Endothelial cell of umbilical vein (primary cell): ENCODE measurements at regions not wholly inside any gene's neighbourhood (a gene's known extent, or its start where the extent isn't known, plus 50 kb on each side); places are given as distances from the start of the nearest gene placed in this dataset.

Source experiments
- BruUV-seq: library from RNA; stranded (reverse); fragments of 400-500 nt; replicated peaks from 2 replicates; lab custom pipeline; 2021; lab: Mats Ljungman, UMichigan
- CTCF ChIA-PET: fragments of 300-600, 350-600 bp; sonication (Branson Sonifier 250); formaldehyde crosslinking; loops from one replicate; lab custom pipeline; 2021; ENCODE audit warnings: antibody characterized with exemption, inconsistent platforms; lab: Charles Lee
- POLR2A ChIA-PET: fragments of 300-600, 350-600 bp; sonication (Branson Sonifier 250); formaldehyde crosslinking; loops from one replicate; lab custom pipeline; 2021; ENCODE audit warnings: antibody characterized with exemption, inconsistent platforms; lab: Charles Lee
- DNase-seq: peaks from one replicate; pipeline ENCODE4 v3.0.0-alpha.2; 2011; ENCODE audit warnings: low read depth, low spot score
- FAIRE-seq: peaks from 2 replicates; lab custom pipeline; 2011; peaks lifted over from hg19 to GRCh38; lab: Jason Lieb, UNC
- H2AFZ ChIP-seq: 2 replicates; pipeline ENCODE4 v1.6.0; 2012; ENCODE audit warnings: low read depth, low read length, control low read depth, inconsistent platforms
- H3K27ac ChIP-seq: 2 replicates; pipeline ENCODE4 v1.5.1; 2011; ENCODE audit warnings: low read depth, mild to moderate bottlenecking, control low read depth, low read length, moderate library complexity; ENCODE audit not compliant: insufficient read depth
- H3K27me3 ChIP-seq, 2 experiments: 2 replicates each; pipeline versions ENCODE4 v1.6.0 to v1.6.1; 2011; ENCODE audit warnings: low read length in 2 of 2, mixed read lengths in 1 of 2; ENCODE audit not compliant: control insufficient read depth in 2 of 2, insufficient read depth in 2 of 2
- H3K36me3 ChIP-seq, 2 experiments: 2 replicates in 1 of 2; 3 replicates in 1 of 2; pipeline ENCODE4 v1.5.1; 2011; ENCODE audit warnings: low read length in 2 of 2, mild to moderate bottlenecking in 1 of 2, moderate library complexity in 1 of 2; ENCODE audit not compliant: control insufficient read depth in 2 of 2, insufficient read depth in 2 of 2; ENCODE audit errors: extremely low read depth in 1 of 2
- H3K4me1 ChIP-seq: 3 replicates; pipeline ENCODE4 v1.5.1; 2011; ENCODE audit warnings: mild to moderate bottlenecking, low read length; ENCODE audit not compliant: control insufficient read depth, insufficient read depth; ENCODE audit errors: extremely low read depth
- H3K4me2 ChIP-seq: 2 replicates; pipeline ENCODE4 v1.6.1; 2011; ENCODE audit warnings: low read length, control low read depth, mixed read lengths; ENCODE audit not compliant: insufficient read depth
- H3K4me3 ChIP-seq, 3 experiments: fragments of 200-600 bp in 1 of 3; sonication (generic), shearing (Covaris generic) in 1 of 3; replicated peaks in 1 of 3; 2 replicates each; pipeline ENCODE4 v1.5.1; 2011 to 2016; ENCODE audit warnings: control low read depth in 3 of 3, low read length in 3 of 3, mild to moderate bottlenecking in 2 of 3, inconsistent platforms in 1 of 3, low read depth in 1 of 3, moderate library complexity in 1 of 3; ENCODE audit not compliant: insufficient read depth in 1 of 3
- H3K79me2 ChIP-seq: 2 replicates; pipeline ENCODE4 v1.6.0; 2012; ENCODE audit warnings: low read length, inconsistent platforms; ENCODE audit not compliant: control insufficient read depth, insufficient read depth
- H3K9ac ChIP-seq: replicated peaks from 2 replicates; pipeline ENCODE3; 2011; ENCODE audit warnings: low read length, control low read depth; ENCODE audit not compliant: insufficient read depth; ENCODE audit errors: extremely low read depth
- H3K9me1 ChIP-seq: replicated peaks from 3 replicates; pipeline ENCODE4 v1.6.0; 2011; ENCODE audit warnings: mild to moderate bottlenecking, low read length; ENCODE audit not compliant: control insufficient read depth, insufficient read depth; ENCODE audit errors: extremely low read depth
- H3K9me3 ChIP-seq: replicated peaks from 2 replicates; pipeline ENCODE4 v1.5.1; 2012; ENCODE audit warnings: low read length, inconsistent platforms; ENCODE audit not compliant: control insufficient read depth, insufficient read depth
- H4K20me1 ChIP-seq: replicated peaks from 2 replicates; pipeline ENCODE3; 2011; ENCODE audit warnings: mild to moderate bottlenecking, low read length; ENCODE audit not compliant: control insufficient read depth, insufficient read depth; ENCODE audit errors: extremely low read depth
- CTCF ChIP-seq, 2 donors: IDR thresholded peaks; 1 replicate in 1 of 2; 2 replicates in 1 of 2; pipeline ENCODE4 v1.5.1; 2011; ENCODE audit warnings: low read length in 2 of 2, mild to moderate bottlenecking in 2 of 2, moderate library complexity in 2 of 2, control low read depth in 1 of 2, inconsistent platforms in 1 of 2, low read depth in 1 of 2; ENCODE audit not compliant: insufficient read depth in 1 of 2; ENCODE audit errors: extremely low read depth in 1 of 2
- EZH2 ChIP-seq: IDR thresholded peaks from 2 replicates; pipeline ENCODE4 v1.6.1; 2012; ENCODE audit warnings: borderline replicate concordance, low read depth, mild to moderate bottlenecking, moderate library complexity, low read length, inconsistent platforms; ENCODE audit not compliant: severe bottlenecking
- FOS ChIP-seq: IDR thresholded peaks from 2 replicates; pipeline ENCODE4 v1.6.1; 2011; ENCODE audit warnings: mild to moderate bottlenecking, low read length, moderate library complexity, borderline replicate concordance; ENCODE audit not compliant: insufficient read depth
- GATA2 ChIP-seq: IDR thresholded peaks from 2 replicates; pipeline ENCODE4 v1.7.0; 2011; ENCODE audit warnings: low read depth, mild to moderate bottlenecking, moderate library complexity, mixed read lengths, low read length; ENCODE audit not compliant: insufficient read length, insufficient read depth
- JUN ChIP-seq: IDR thresholded peaks from 2 replicates; pipeline ENCODE4 v1.6.1; 2011; ENCODE audit warnings: borderline replicate concordance, low read depth; ENCODE audit not compliant: insufficient read length, insufficient read depth
- MAX ChIP-seq: IDR thresholded peaks from 2 replicates; pipeline ENCODE4 v1.6.1; 2011; ENCODE audit not compliant: insufficient read depth, insufficient read length
- MYC ChIP-seq: IDR thresholded peaks from one replicate; pipeline ENCODE4 v1.6.1; 2011; ENCODE audit warnings: mild to moderate bottlenecking, low read depth, low read length
- POLR2A ChIP-seq: IDR thresholded peaks from 2 replicates; pipeline ENCODE4 v1.6.1; 2012; ENCODE audit warnings: low read depth, mild to moderate bottlenecking, control low read depth, low read length
- POLR2AphosphoS5 ChIP-seq: IDR thresholded peaks from 2 replicates; pipeline ENCODE4 v1.6.1; 2012; ENCODE audit warnings: low read depth, mild to moderate bottlenecking, control low read depth, low read length, moderate library complexity; ENCODE audit not compliant: insufficient read depth
- dilution Hi-C: fragments of 300-500 bp; cut with MboI; formaldehyde crosslinking; loops from one replicate; pipeline ENCODE4 v1.15.0; 2019; ENCODE audit warnings: low sequenced_read_pairs; ENCODE audit not compliant: extremely low pct_ligation_motif_present
- intact Hi-C: fragments of 100-400 bp; cut with micrococcal nuclease; formaldehyde crosslinking; loops from one replicate; pipeline ENCODE4 v1.10.0; 2022

GRCh38 chr18:60059216-60059615 lies 159.4 kb downstream of the PMAIP1 start:
- ChIA-PET POLR2A (no interaction called here), CTCF (no interaction called here)
- DNase-seq (no peak), FAIRE-seq (no peak)
- no peak overlapping the region for H3K4me2 ChIP-seq
- no peaks in the 10 kb centered on the region for H4K20me1 ChIP-seq
- intact Hi-C loops (no loop called here), dilution Hi-C loops (no loop called here)
- no peaks in the 10 kb centered on the region for H3K9me3 ChIP-seq
- TF ChIP-seq CTCF (IDR thresholded peaks at IDR 0.05; ENCODE audit: extremely low read depth in 1 of 2, insufficient read depth in 1 of 2, low read depth in 1 of 2, low read length in 2 of 2) (no peak), POLR2A (no peak), FOS (no peak), MYC (no peak), POLR2AphosphoS5 (no peak), MAX (no peak), EZH2 (no peak), JUN (no peak), GATA2 (no peak)
- no peaks in the 10 kb centered on the region for H3K9me1 ChIP-seq
- no peak overlapping the region for H3K4me3 ChIP-seq
- no peak overlapping the region for H2AFZ ChIP-seq
- no peaks in the 10 kb centered on the region for H3K4me1 ChIP-seq
- H3K36me3 ChIP-seq, result no peaks in the 10 kb centered on the region
- no peaks in the 10 kb centered on the region for H3K79me2 ChIP-seq
- H3K27ac ChIP-seq, result no peak overlapping the region
- no peaks in the 10 kb centered on the region for H3K27me3 ChIP-seq
- BruUV-seq, result no TSS peak
- no peak overlapping the region for H3K9ac ChIP-seq
